Hepatocyte (in vitro differentiated cells): ENCODE measurements at regions not wholly inside any gene's neighbourhood (a gene's known extent, or its start where the extent isn't known, plus 50 kb on each side); places are given as distances from the start of the nearest gene placed in this dataset.

Source experiments
- EZH2 ChIP-seq: fragments of 200-600 bp; sonication (generic); IDR thresholded peaks from 2 replicates; pipeline ENCODE4 v1.6.1; 2016; ENCODE audit warnings: antibody characterized with exemption, mild to moderate bottlenecking, borderline replicate concordance
- EZH2phosphoT487 ChIP-seq: fragments of 200-600 bp; sonication (generic); IDR thresholded peaks from one replicate; pipeline ENCODE4 v1.6.1; 2018; ENCODE audit warnings: antibody characterized with exemption, mild to moderate bottlenecking, low read depth, moderate library complexity; ENCODE audit not compliant: unreplicated experiment, severe bottlenecking
- TF ChIP-seq, protein P1 (sequence below): fragments of 200-600 bp; sonication (generic); IDR thresholded peaks from 2 replicates; pipeline ENCODE4 v1.5.1; 2016; ENCODE audit warnings: antibody characterized with exemption, mild to moderate bottlenecking; ENCODE audit not compliant: poor library complexity

DNA sequence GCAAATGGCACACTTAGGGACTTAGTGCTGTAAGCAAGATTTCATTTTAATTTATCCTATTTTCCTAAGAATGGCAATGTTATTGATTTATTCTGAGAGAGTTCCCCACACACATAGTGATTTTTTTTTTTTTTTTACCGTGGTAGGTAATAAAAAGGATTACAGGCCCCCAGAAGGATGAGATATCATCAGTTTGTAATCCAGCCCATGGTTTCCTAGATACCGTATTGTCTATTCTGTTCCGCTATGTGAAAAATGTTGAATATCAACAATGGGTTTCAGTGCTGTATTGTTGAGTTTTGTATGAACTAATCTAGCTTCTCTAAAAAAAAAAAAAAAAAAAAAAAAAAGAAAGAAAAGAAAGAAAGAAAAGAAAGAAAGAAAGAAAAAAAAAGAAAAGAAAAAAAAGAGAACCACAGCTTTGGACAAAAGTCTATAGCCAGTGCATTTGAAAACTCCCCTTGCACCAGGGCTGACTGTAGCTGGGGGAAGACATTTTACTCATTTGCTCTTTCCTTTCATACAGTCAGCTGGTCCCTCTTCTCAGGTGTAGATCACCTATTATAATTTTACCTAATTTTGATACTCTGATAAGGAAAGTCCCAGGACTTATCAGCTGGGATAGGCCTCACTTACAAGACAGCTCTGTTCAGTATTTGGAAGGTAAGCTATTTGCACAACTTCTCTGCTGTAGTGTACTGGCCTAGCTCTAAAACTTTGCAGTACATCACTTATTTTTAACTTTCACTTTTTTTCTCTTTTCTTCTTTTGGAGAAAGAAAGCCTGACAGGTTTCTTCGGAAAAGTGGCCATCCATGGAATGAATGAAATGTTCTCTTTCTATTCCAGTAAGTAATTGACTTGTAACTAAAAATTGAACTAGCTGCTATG, 101.4 kb upstream of the SOX2 start:
- TF ChIP-seq, protein P1, sequence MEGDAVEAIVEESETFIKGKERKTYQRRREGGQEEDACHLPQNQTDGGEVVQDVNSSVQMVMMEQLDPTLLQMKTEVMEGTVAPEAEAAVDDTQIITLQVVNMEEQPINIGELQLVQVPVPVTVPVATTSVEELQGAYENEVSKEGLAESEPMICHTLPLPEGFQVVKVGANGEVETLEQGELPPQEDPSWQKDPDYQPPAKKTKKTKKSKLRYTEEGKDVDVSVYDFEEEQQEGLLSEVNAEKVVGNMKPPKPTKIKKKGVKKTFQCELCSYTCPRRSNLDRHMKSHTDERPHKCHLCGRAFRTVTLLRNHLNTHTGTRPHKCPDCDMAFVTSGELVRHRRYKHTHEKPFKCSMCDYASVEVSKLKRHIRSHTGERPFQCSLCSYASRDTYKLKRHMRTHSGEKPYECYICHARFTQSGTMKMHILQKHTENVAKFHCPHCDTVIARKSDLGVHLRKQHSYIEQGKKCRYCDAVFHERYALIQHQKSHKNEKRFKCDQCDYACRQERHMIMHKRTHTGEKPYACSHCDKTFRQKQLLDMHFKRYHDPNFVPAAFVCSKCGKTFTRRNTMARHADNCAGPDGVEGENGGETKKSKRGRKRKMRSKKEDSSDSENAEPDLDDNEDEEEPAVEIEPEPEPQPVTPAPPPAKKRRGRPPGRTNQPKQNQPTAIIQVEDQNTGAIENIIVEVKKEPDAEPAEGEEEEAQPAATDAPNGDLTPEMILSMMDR = no peak
- TF ChIP-seq EZH2phosphoT487 = no peak
- TF ChIP-seq EZH2 = no peak
